HG03175 (cell line): ENCODE measurements at regions not wholly inside any gene's neighbourhood (a gene's known extent, or its start where the extent isn't known, plus 50 kb on each side); places are given as distances from the start of the nearest gene placed in this dataset.

Experiments
- ATAC-seq: cut with Tn5 transposase; IDR thresholded peaks from one replicate; pipeline ENCODE4 v1.9.1; 2021; ENCODE audit warnings: mild to moderate bottlenecking, moderate library complexity; ENCODE audit not compliant: unreplicated experiment

- ATAC-seq: no peak
Measured at GRCh38 chr3:30113906-30114305, 492.5 kb upstream of the TGFBR2 start.

GRCh38 chr3:30114918-30115317 is 491.5 kb upstream of the TGFBR2 start:
- ATAC-seq: no peak

- no peak for ATAC-seq
Measured at GRCh38 chr3:30122359-30122758, 484.0 kb upstream of the TGFBR2 start.

- ATAC-seq: no peak
Measured at GRCh38 chr3:30123224-30123623, 483.2 kb upstream of the TGFBR2 start.

- no peak for ATAC-seq
Measured at GRCh38 chr3:30123755-30124154, 482.6 kb upstream of the TGFBR2 start.

- no peak for ATAC-seq
Measured at GRCh38 chr3:30124435-30125370, 481.7 kb upstream of the TGFBR2 start.

- no peak for ATAC-seq
Measured at GRCh38 chr3:30129765-30130164, 476.6 kb upstream of the TGFBR2 start.

- no peak for ATAC-seq
Measured at GRCh38 chr3:30130391-30130790, 476.0 kb upstream of the TGFBR2 start.

- ATAC-seq: no peak
Measured at GRCh38 chr3:30131191-30131590, 475.2 kb upstream of the TGFBR2 start.

- ATAC-seq: no peak
Measured at GRCh38 chr3:30135190-30135589, 471.2 kb upstream of the TGFBR2 start.

- ATAC-seq: no peak
Measured at GRCh38 chr3:30139283-30139682, 467.1 kb upstream of the TGFBR2 start.

GRCh38 chr3:30140356-30141075 is 465.9 kb upstream of the TGFBR2 start:
- no peak for ATAC-seq

GRCh38 chr3:30141178-30141581 is 465.2 kb upstream of the TGFBR2 start:
- no peak for ATAC-seq

GRCh38 chr3:30141927-30142326 is 464.5 kb upstream of the TGFBR2 start:
- no peak for ATAC-seq

GRCh38 chr3:30142946-30143345 is 463.5 kb upstream of the TGFBR2 start:
- ATAC-seq: no peak

GRCh38 chr3:30145281-30145680 is 461.1 kb upstream of the TGFBR2 start:
- no peak for ATAC-seq

GRCh38 chr3:30146978-30147377 is 459.4 kb upstream of the TGFBR2 start:
- no peak for ATAC-seq

GRCh38 chr3:30154853-30155252 is 451.5 kb upstream of the TGFBR2 start:
- ATAC-seq: no peak

- ATAC-seq: no peak
Measured at GRCh38 chr3:30155755-30156154, 450.6 kb upstream of the TGFBR2 start.

- ATAC-seq: no peak
Measured at GRCh38 chr3:30156586-30157498, 449.6 kb upstream of the TGFBR2 start.

GRCh38 chr3:30161375-30161774 is 445.0 kb upstream of the TGFBR2 start:
- ATAC-seq: no peak
